ENCODE measurements at regions not wholly inside any gene's neighbourhood (a gene's known extent, or its start where the extent isn't known, plus 50 kb on each side); places are given as distances from the start of the nearest gene placed in this dataset.
"Not testable (repeated sequence)": the region's sequence is repeated elsewhere in the genome, so short reads cannot be mapped to it uniquely, and the experiment has no call there.

- DNase-seq: no peak
These were observed 171.0 kb downstream of the HSD17B3 start for GRCh38 chr9:96130970-96131369.

- DNase-seq: no peak
These were observed 172.2 kb downstream of the HSD17B3 start for GRCh38 chr9:96129747-96130146.

DNA sequence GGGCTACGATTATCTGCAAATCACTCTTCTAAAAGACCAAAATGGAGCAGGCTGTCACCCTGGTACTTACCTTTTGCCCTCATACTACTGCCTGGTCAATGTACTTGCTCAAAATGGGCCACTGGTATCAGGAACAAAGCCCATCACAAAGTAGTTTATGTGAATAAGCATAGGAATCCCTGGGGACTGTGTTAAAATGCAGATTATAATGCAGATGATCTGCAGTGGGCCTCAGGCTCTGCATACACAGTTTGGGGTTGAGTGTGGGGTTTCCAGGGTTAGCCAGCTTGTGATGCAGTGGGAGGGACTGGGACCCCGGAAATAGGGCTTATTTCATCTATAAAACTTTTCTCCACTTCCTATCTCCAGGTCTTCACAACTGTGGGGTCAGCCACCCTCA lies 173.1 kb downstream of the HSD17B3 start:
- no peak for DNase-seq

DNA sequence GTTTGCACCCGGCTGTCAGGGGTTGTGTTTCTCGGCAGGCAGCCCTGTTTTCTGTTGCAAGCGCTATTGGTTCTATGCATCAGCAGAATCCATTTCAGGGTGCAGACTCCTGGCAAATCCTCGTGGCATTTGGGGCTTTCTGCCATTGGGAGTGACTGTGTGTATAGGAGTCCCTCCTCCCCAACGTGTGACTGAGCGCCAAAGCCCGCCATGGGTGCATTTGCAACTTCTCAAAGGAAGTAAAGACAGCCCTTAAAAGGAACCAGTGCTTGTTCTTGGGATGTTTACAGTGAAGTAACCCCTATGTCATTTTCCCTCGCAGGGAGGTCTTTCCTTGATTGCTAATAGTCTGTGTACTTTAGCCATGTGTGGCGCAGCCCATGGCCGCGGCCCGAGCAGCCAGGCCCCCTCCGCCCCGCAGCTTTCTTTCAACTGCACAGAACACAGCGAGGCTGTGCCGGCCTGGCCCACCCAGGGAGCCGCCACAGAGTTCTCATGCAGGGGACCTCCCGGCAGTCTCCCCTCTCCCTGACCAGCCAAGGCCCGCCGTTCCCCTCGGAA lies 175.6 kb downstream of the HSD17B3 start:
- DNase-seq: no peak

- DNase-seq: no peak
These were observed 176.4 kb downstream of the HSD17B3 start for GRCh38 chr9:96125624-96126023.

DNA sequence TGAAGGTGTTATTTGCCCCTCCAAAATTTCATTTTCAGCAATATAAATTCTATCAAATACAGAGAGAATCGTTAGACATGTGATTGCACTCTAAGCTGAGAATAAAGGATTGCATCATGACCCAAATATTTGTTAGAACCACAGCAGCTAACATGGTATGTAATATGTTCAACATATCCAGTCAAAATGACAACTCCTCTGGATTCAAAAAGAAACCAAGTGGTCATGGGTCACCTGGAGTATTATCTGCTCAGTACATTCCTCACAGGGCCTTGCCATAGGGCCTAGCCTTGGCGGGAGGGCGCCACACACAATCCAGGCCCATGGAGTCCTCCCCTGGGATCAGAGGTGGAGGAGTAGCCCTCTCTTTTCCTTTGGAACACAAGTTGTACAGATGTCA lies 179.2 kb downstream of the HSD17B3 start:
- DNase-seq: no peak

DNA sequence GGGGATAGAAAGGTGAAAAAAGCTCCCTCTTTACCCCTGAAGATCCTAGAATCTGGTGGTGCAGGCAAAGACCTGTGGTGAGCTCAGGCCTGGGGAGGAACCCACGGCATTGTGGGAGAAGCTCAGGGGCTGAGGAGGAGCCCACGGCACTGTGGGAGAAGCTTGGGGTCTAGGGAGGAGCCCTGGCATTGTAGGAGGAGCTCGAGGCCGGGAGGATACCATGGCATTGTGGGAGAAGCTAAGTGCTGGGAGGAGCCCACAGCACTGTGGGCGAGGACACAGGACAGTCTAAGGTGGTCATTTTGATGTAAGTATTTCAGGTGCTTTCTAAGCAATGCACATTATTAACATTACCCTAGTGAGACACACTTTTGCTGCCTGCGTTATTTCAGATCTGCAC lies 179.7 kb downstream of the HSD17B3 start:
- DNase-seq: no peak

GRCh38 chr9:96121136-96121535 lies 180.8 kb downstream of the HSD17B3 start:
- DNase-seq: no peak

- DNase-seq: peak; percentile 21
These were observed 184.4 kb downstream of the HSD17B3 start for GRCh38 chr9:96117398-96118080.

- no peak for DNase-seq
These were observed 185.5 kb downstream of the HSD17B3 start for GRCh38 chr9:96116275-96117064.

- DNase-seq: no peak
These were observed 186.1 kb downstream of the HSD17B3 start for GRCh38 chr9:96115836-96116235.

GRCh38 chr9:96113032-96113431 lies 188.9 kb downstream of the HSD17B3 start:
- no peak for DNase-seq

GRCh38 chr9:96109680-96110351 lies 192.2 kb downstream of the HSD17B3 start:
- DNase-seq: peak; percentile 10

DNA sequence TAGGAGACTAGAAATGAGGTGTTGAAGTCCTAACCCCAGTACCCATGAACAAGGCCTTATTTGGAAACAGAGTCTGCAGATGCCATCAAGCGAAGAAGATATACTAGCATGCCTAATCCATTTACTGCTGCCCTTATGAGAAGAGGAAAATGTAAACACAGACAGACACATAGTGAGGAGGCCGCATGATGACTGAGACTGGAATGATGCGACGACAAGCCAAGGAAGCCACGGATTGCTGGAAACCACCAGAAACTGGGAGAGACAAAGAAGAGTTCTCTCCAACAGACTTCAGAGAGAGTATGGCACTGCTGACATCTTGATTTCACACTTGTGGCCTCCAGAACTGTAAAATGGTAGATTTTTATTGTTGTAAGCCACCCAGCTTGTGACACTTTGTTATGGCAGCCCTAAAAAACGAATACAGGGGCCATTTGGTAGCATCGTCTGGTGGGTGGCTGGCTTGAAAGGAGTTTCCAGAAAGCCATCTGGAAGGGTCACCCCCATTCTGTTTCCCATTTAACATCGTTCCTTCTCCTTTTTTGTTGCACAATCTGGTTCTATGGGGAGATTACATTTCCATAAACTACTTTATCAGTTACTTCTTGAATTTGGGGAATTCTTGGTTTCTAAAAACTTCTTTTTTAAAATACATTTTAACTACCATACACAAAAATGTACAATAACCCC lies 193.1 kb downstream of the HSD17B3 start:
- no peak for DNase-seq

GRCh38 chr9:96107436-96107835 lies 194.5 kb downstream of the HSD17B3 start:
- DNase-seq: no peak

DNA sequence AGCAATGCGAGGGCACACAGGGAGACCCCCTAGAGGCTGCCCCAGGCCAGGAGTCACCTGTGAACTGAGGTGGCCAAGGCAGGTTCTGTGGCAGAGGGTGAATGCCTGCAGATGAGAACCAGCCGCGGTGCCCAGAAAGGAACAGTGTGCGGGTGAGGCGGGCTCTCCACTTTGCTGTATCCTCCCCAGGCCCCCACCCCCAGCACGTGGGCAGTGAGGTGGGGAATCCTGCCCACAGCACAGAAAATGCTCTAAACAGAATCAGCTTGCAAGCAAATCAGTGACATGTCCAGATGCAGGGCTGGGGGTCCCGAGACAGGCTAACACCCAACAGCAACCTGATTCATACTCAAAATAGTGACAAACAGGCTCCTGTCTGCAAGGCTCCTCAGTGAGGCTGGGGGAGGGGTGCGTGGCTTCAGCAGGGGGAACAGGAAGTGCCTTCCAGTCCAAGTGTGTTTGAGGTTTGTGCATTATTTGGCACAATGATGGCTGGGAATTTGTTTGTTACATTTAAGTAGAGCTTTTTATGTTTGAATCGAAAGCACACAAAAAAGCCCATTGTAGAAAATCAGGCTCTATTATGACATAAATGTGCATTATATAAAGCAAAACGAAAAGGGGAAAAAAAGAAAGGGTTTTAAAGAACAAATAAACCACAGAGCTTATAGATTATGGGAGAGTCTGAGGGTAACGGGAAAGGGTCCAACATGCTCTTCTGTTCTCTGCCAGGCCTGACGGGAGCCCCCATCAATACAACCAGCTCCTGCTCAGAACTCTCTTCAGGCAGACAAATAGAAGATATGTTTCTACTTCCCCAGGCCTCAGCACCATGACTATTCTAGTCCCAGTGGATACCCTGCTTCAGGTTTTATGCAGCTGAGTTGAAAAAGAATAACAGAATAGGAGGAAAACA lies 201.3 kb downstream of the HSD17B3 start:
- DNase-seq: no peak

DNA sequence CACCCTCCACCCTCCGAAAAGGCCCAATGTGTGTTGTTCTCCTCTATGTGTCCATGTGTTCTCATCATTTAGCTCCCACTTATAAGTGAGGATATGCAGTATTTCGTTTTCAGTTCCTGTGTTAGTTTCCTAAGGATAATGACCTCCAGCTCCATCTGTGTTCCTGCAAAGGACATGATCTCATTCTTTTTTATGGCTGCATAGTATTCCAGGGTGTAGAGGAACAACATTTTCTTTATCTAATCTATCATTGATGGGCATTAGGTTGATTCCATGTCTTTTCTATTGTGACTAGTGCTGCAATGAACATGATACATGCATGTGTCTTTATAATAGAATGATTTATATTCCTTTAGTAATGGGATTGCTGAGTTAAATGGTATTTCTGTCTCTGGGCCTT lies 211.3 kb downstream of the HSD17B3 start:
- not testable (repeated sequence) for DNase-seq

DNA sequence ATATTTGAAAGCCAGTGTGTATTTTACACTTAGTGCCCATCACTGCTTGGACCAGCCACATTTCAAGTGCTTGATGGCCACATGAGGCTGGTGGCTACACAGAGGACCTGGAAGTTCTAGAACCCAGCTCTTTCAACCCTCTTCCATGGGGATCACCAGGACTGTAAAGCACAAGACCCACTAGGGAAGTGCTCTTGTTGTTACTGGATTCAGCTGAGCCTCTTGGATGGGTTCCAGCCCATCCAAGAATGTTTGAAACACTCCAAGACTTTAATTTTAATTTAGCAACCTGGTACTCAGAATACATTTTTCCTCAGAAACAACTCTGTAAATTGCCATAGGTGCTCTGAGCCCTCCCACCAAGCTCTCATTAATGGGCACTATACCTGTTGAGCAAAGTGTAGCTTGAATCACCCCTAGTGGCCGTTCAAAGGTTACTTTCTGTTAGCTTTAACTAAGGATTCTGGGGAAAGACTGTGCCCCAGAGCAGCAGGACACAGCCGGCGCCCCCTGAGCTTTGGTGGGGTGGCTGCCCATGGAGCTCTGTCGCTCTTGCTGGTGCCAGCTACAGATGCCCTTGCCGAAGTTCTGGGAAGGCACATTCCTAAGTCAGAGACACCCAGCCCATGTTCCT lies 212.4 kb downstream of the HSD17B3 start:
- DNase-seq: no peak

DNA sequence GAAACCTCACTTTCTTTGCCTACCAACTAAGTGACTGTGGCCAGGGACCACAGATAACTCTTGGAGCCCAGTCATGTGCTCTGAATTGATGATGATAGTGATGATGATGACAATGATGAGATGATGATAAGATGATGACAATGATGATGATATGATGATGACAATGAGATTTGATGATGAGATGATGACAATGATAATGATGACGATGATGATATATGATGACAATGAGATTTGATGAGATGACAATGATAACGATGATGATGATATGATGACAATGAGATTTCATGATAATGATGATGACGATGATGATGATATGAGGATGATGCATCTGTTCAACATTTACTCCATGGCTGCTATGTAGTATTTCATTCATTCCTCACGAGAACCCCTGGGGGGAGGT lies 213.0 kb downstream of the ERCC6L2 start:
- DNase-seq: no peak

DNA sequence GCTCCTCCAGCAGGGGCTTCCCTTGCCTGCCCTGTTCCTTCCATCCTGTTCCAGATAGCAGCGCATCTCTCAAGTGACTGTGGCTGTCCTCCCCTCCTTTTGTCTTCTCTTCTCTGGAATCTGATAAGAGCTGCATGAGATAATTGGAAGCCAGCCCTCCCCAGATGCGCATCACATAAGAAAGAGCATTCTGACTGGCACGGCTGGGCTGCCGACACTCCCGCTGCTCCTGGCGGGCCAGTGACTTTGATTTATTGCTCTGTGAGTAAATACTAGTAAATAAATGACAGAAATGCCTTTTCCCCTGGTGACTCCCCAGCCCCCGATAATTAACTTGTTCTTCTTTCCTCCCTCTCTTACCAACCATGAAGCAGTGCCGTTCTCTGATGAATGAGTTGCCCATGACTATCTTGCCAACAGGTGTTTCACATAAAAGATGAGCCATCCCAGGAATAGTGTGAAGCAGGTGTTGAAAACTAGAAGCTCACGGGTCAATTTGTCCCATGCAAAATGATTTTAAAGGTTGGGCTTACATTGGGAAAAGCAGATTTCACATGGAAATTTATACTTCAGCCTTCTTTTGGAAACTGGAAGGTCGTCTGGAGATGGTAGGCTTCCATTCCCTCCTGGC lies 212.3 kb downstream of the ERCC6L2 start:
- DNase-seq: no peak
